GM18499 (cell line): ENCODE measurements at regions not wholly inside any gene's neighbourhood (a gene's known extent, or its start where the extent isn't known, plus 50 kb on each side); places are given as distances from the start of the nearest gene placed in this dataset.
"Not testable (repeated sequence)": the region's sequence is repeated elsewhere in the genome, so short reads cannot be mapped to it uniquely, and the experiment has no call there.

ENCODE experiments used
- ATAC-seq: cut with Tn5 transposase; IDR thresholded peaks from one replicate; pipeline ENCODE4 v1.9.1; 2021; ENCODE audit warnings: moderate number of reproducible peaks; ENCODE audit not compliant: insufficient read depth, unreplicated experiment

DNA sequence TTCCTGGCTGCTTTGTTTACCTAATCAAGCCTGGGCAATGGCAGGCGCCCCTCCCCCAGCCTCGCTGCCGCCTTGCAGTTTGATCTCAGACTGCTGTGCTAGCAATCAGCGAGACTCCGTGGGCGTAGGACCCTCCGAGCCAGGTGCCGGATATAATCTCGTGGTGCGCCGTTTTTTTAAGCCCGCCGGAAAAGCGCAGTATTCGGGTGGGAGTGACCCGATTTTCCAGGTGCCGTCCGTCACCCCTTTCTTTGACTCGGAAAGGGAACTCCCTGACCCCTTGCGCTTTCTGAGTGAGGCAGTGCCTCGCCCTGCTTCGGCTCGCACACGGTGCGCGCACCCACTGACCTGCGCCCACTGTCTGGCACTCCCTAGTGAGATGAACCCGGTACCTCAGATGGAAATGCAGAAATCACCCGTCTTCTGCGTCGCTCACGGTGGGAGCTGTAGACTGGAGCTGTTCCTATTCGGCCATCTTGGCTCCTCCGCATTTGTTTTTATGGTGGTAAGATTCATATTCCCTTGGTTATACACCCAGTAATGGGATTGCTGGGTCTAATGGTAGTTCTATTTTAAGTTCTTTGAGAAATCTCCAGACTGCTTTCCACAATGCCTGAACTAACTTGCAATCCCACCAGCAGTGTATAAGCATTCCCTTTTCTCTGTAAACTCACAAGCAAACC lies 652.1 kb upstream of the LRFN5 start:
- ATAC-seq, result not testable (repeated sequence)

- ATAC-seq, result no peak
Measured at GRCh38 chr14:40944521-40944920, 662.2 kb upstream of the LRFN5 start.

DNA sequence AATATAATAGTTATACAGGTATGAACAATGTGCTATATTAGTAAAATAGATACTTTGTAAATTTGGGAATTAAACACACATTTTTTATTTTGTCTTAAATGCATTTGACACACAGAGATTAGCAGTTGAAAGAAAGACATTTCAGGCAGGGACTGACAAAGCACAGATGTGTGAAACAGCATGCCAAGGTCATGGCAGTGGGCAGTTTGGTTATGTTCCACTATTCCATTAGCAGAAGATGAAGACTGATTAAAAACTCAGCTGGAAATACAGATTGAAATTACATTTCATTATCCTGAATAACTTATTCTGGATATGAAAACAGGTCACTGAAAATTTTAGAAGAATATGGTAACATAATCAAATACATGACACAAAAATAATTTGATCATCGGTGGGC lies 669.8 kb upstream of the LRFN5 start:
- no peak for ATAC-seq

DNA sequence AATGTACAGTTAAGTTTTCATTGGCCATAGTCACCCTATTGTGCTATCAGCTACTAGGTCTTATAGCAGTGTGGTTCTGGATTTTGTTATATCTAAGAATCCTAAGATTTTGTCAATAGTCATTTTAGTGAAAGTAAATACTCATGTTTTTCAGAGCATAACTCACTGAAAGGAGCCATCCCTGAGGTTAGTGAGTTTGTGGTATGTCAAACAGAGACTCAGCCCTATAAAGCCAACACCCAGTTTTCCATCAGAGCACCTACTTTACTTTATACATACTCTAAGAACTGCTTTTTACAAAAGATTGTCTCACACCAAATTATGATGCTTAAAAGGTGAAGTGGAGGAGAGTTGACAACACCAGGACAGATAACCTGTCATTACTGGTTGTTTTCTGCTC lies 686.3 kb upstream of the LRFN5 start:
- no peak for ATAC-seq

DNA sequence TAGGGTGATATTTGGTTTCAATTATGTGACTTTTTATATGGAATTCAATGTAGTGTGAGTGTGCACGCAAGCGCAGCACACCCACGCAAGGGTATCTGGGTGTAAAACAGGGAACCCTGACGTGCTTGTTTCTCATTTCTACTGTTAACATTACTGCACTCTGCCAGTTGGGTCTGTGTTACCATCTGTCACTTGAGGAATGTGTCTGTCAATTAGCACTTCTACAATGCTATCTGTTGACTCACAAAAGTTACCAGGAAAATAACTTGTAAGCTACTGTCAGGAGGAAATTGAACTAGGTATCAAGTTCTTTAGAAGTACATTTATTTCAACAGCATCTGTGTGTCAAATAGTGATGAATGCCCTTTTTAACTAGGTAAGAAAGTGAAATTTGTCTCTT lies 695.5 kb upstream of the LRFN5 start:
- ATAC-seq, result no peak

- ATAC-seq, result no peak
Measured at GRCh38 chr14:40909906-40910305, 696.8 kb upstream of the LRFN5 start.

- ATAC-seq, result no peak
Measured at GRCh38 chr14:40903709-40904108, 703.0 kb upstream of the LRFN5 start.

- ATAC-seq, result no peak
Measured at GRCh38 chr14:40899435-40899834, 707.2 kb upstream of the LRFN5 start.

DNA sequence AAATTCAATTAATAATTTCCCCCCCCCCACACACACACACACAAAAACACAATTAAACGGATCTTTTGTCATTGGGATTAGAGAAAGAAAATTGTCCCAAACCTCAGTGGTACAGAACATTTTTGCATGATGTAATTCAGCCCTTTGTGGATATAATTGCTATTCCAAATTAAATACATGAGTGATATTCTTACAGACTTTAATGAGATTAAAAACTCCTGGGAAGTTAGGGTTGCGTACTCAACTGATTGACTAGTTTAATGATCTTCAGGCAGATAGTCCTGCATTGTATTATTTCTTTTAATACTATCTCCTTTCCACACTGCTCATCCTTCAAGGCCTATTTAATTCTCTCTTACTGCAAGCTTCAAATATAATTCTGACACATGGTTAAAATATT lies 711.8 kb upstream of the LRFN5 start:
- no peak for ATAC-seq

DNA sequence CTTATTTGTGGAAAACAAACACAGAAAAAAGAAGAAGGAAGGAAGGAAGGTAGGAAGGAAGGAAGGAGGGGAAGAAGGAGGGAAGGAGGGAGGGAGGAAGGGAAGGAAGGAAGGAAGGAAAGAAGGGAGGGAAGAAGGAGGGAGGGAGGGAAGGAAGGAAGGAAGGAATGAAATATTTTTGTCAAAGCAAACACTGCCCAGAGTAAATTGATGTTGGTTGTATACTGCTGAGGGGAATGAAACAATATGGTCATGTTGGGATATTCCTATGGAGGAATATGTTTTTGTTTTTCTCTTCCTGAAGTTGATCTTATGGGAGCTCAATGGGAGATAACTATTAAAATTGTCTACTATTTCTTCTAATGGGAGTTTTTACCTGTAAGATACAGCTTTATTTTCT lies 717.5 kb upstream of the LRFN5 start:
- no peak for ATAC-seq

GRCh38 chr14:40887912-40888311 lies 718.8 kb upstream of the LRFN5 start:
- ATAC-seq, result no peak

DNA sequence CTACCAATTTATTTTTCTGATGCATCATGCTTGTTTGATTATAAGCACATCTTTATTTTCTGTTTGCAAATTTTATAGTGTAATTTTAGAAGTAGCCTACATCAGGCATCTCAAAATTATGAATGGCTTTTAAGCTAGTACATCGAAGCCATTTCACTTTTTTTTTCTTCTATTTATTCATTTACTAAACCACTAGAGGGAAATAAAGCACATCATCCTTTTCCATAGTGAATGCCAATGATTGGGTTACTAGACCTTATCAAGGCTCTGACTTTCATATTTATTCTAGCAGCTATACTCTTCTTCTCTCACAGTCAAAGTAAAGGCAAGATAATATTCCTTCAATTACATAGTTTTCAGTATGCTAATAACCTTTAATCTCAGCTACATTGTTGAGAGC lies 736.4 kb upstream of the LRFN5 start:
- no peak for ATAC-seq

DNA sequence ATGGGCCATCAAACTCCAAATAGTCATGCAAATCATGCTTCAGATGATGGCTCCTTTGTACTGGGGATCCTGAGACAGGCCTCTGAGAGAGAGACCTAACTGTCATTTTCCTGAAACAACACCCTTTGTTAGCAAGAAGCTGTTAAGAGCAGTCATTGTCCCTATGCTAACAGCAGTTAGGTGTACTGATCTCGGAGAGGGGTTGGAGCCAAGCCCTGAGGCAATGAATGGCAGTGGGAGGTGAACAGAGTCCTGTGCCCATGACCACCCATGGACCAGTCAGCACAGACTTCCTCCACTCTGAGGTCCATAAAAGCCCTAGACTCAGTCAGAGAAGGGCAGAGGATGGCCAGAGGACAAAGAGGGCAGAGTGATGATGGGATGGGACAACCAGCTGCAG lies 747.6 kb upstream of the LRFN5 start:
- no peak for ATAC-seq

- ATAC-seq, result no peak
Measured at GRCh38 chr14:40855343-40855742, 751.3 kb upstream of the LRFN5 start.

DNA sequence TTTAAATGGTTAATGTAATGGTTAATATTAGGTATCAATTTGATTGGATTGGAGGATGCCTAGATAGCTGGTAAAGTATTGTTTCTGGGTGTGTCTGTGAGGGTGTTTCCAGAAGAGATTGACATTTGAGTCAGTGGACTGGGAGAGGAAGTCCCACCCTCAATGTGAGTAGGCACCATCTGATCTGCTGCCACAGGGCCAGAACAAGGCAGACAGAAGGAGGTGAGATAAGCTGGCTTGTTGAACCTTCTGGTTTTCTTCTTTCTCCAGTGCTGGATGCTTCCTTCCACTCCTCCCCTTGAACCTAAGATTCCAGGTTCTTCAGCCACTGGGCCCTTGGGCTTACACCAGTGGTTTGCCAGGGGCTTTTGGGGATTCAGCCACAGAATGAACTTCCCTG lies 756.5 kb upstream of the LRFN5 start:
- ATAC-seq, result no peak

- ATAC-seq, result no peak
Measured at GRCh38 chr14:40847480-40847879, 759.2 kb upstream of the LRFN5 start.

DNA sequence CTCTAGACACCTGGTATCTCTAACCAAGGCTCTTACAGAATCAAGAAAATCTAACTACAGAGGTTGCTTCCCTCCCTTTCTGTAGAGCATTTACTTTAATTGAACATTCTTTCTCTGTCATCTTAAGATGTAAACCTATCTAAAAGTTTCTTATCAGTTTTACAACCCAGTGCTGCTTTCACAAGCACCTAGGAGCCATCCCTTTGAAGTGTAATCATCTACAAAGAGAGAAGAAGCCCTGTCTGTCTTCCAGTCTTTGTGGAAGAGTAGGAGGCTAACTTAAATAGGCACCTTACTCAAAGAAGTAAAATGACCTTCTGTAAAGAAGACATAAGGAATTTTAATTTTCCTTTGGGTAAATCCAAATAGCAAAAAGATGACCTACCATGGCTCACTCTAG lies 763.9 kb upstream of the LRFN5 start:
- ATAC-seq, result no peak

GRCh38 chr14:40841886-40842285 lies 764.8 kb upstream of the LRFN5 start:
- no peak for ATAC-seq

DNA sequence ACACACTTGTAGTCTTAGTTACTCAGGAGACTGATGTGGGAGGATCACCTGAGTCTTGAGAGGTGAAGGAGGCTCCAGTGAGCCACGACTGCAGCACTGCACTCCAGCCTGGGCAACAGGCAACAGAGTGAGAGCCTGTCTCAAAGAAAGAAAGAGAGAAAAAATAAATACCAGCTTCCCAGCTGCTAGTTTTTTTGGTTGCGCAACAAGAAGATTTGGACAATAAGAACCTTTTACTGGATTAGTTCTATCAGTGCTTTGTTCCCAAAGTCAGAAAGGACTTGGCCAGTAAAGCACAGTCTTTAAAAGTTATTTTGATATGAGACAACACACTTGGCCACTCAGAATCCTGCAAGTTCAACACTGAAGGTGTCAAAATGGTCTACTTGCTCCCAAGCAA lies 768.1 kb upstream of the LRFN5 start:
- ATAC-seq, result no peak

GRCh38 chr14:40806471-40806870 lies 800.2 kb upstream of the LRFN5 start:
- no peak for ATAC-seq

DNA sequence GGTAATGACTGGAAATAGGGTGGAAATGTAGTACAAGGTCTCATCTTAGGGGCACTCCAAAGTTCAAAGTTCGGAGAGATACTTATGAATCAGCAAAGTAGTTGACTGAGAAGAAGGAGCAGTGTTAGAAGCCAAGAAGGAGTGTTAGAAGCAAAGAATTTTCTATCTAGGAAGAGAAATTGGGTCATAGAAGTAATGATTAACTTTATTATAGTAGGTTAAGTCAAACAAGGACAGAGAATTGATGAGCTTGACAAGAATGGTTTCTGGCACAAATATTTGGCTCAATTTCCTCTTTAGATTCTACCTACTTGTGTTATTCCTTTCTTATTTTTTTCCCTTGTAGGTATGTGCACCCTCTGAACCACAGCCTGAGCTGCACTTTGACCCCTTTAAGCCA lies 810.5 kb upstream of the LRFN5 start:
- no peak for ATAC-seq

DNA sequence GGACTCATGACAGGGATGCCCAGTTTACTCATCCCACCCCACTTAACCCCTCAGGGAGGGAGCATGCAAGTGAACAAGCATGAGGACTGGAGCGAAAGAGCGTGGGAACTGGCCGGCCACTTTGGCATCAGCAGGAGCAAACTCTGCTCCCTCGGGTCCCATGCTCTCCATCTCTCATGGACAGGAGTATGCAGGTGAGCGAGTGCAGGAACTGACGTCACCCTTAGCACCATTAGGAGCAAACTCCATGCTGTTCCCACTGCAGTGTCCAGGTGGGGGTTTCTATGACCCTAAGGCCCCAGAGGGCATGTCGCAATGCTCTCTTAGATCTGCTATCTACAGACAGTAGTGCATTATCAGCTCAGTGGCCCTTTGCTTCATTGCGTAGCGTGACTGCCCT lies 821.8 kb upstream of the LRFN5 start:
- ATAC-seq, result no peak

DNA sequence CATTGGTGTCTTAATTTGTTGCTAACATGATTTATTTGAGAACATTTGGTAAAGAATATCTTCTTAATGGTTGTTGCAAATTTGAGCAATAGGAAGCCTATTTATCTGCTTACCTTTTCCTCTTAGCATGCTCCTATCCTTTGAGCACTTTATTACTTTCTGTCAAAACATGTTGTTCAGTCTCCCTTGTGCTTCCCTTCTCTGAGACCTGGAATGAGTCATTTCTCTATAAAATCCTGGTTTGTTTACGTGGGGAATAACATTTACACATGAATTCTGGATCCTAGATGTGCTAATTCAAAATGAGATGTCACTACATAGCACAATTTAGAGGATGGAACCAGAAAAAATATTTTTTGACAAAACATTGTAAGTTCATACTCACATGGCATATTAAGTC lies 844.0 kb upstream of the LRFN5 start:
- ATAC-seq, result no peak
